HCT116 (cell line): ENCODE measurements at regions not wholly inside any gene's neighbourhood (a gene's known extent, or its start where the extent isn't known, plus 50 kb on each side); places are given as distances from the start of the nearest gene placed in this dataset.

Experiments
- ATAC-seq: fragments of 200-7000 bp; cut with Tn5 transposase; 2 replicates; pipeline ENCODE4 v1.9.1; 2020; ENCODE audit warnings: mild to moderate bottlenecking, moderate library complexity
- BruUV-seq: library from RNA; stranded (reverse); fragments of 400-500 nt; replicated peaks from 2 replicates; lab custom pipeline; 2021; lab: Mats Ljungman, UMichigan
- CTCF ChIA-PET: fragments of 300-600 bp; sonication (Branson Sonifier 250); formaldehyde crosslinking; loops from one replicate; lab custom pipeline; 2021; ENCODE audit warnings: antibody characterized with exemption; lab: Charles Lee
- POLR2A ChIA-PET: fragments of 300-600, 350-600 bp; sonication (Branson Sonifier 250); formaldehyde crosslinking; loops from one replicate; lab custom pipeline; 2021; ENCODE audit warnings: antibody characterized with exemption; lab: Charles Lee
- RAD21 ChIA-PET, 2 experiments: fragments of 300-600 bp; sonication (Branson Sonifier 250); formaldehyde crosslinking; loops; one replicate each; lab custom pipeline; 2023; ENCODE audit warnings: low total read pairs in 2 of 2; ENCODE audit not compliant: uncharacterized antibody in 2 of 2, unreplicated experiment in 2 of 2, low non-redundant PET in 1 of 2; lab: Charles Lee
- DNase-seq: peaks from one replicate; pipeline ENCODE4 v3.0.0-alpha.2; 2010; ENCODE audit warnings: low read depth, low spot score
- H2AFZ ChIP-seq: fragments of 200-600 bp; shearing (Covaris generic), sonication (generic); 2 replicates; pipeline ENCODE4 v1.6.1; 2017; ENCODE audit warnings: low read depth, mixed run types, mixed read lengths, antibody characterized with exemption, low read length; ENCODE audit not compliant: poor library complexity, severe bottlenecking
- H3K27ac ChIP-seq: 2 replicates; pipeline ENCODE4 v1.5.1; 2012; ENCODE audit warnings: low read depth, low read length
- H3K27me3 ChIP-seq: fragments of 200-600 bp; sonication (generic); 2 replicates; pipeline ENCODE4 v1.6.1; 2016; ENCODE audit warnings: mixed run types, low read length, mixed read lengths; ENCODE audit not compliant: insufficient read depth
- H3K36me3 ChIP-seq, 2 experiments: fragments of 200-500 bp in 1 of 2; fragments of 200-600 bp in 1 of 2; sonication (Bioruptor generic) in 1 of 2; sonication (generic) in 1 of 2; 2 replicates each; pipeline versions ENCODE4 v1.5.1 to v1.6.1; 2014 to 2016; ENCODE audit warnings: low read length in 2 of 2, inconsistent platforms in 1 of 2, mixed read lengths in 1 of 2, mixed run types in 1 of 2; ENCODE audit not compliant: insufficient read depth in 2 of 2, control insufficient read depth in 1 of 2
- H3K4me1 ChIP-seq, 2 experiments: fragments of 200-600 bp in 1 of 2; sonication (generic) in 1 of 2; 2 replicates each; pipeline versions ENCODE4 v1.5.1 to v1.6.1; 2012 to 2017; ENCODE audit warnings: low read length in 2 of 2, inconsistent platforms in 1 of 2, mild to moderate bottlenecking in 1 of 2, mixed read lengths in 1 of 2, mixed run types in 1 of 2, moderate library complexity in 1 of 2; ENCODE audit not compliant: insufficient read depth in 2 of 2, control insufficient read depth in 1 of 2
- H3K4me2 ChIP-seq: fragments of 200-600 bp; sonication (generic); 2 replicates; pipeline ENCODE4 v1.6.1; 2017; ENCODE audit warnings: mixed run types, low read length, mixed read lengths
- H3K4me3 ChIP-seq, 2 experiments: fragments of 200-600 bp in 1 of 2; sonication (generic) in 1 of 2; replicated peaks in 1 of 2; 2 replicates each; pipeline ENCODE4 v1.5.1; 2011 to 2016; ENCODE audit warnings: low read length in 2 of 2, control low read depth in 1 of 2, low read depth in 1 of 2, mild to moderate bottlenecking in 1 of 2, mixed read lengths in 1 of 2, mixed run types in 1 of 2
- H3K79me2 ChIP-seq: fragments of 200-600 bp; sonication (generic); 2 replicates; pipeline ENCODE4 v1.6.1; 2017; ENCODE audit warnings: mild to moderate bottlenecking, mixed run types, low read length, moderate library complexity, mixed read lengths; ENCODE audit not compliant: insufficient read depth
- H3K9ac ChIP-seq: fragments of 200-600 bp; sonication (generic); 2 replicates; pipeline ENCODE4 v1.6.1; 2016; ENCODE audit warnings: low read length, mixed read lengths
- H3K9me2 ChIP-seq: fragments of 200-600 bp; sonication (generic), shearing (Covaris generic); 2 replicates; pipeline ENCODE4 v1.6.1; 2017; ENCODE audit warnings: mixed run types, mild to moderate bottlenecking, moderate library complexity; ENCODE audit not compliant: insufficient read depth
- H3K9me3 ChIP-seq, 2 experiments: fragments of 200-500 bp in 1 of 2; fragments of 200-600 bp in 1 of 2; sonication (Bioruptor generic) in 1 of 2; sonication (generic) in 1 of 2; 2 replicates each; pipeline ENCODE4 v1.6.1; 2014 to 2017; ENCODE audit warnings: low read length in 2 of 2, mixed read lengths in 2 of 2, inconsistent platforms in 1 of 2, low read depth in 1 of 2, mild to moderate bottlenecking in 1 of 2, mixed run types in 1 of 2, moderate library complexity in 1 of 2; ENCODE audit not compliant: control insufficient read depth in 1 of 2, insufficient read depth in 1 of 2
- H4K20me1 ChIP-seq: fragments of 200-600 bp; sonication (generic), shearing (Covaris generic); 2 replicates; pipeline ENCODE4 v1.6.1; 2017; ENCODE audit warnings: mixed run types, mild to moderate bottlenecking, moderate library complexity; ENCODE audit not compliant: insufficient read depth
- CEBPB ChIP-seq: IDR thresholded peaks from 2 replicates; pipeline ENCODE4 v1.6.1; 2012; ENCODE audit warnings: low read depth
- CTCF ChIP-seq, 3 experiments: fragments of 200-600 bp in 1 of 3; sonication (generic) in 1 of 3; IDR thresholded peaks in 2 of 3; conservative IDR thresholded peaks in 1 of 3; 2 replicates each; pipeline ENCODE4 v1.5.1; 2012 to 2017; ENCODE audit warnings: low read depth in 2 of 3, low read length in 2 of 3, antibody characterized with exemption in 1 of 3, borderline replicate concordance in 1 of 3, control low read depth in 1 of 3, mild to moderate bottlenecking in 1 of 3, mixed read lengths in 1 of 3, mixed run types in 1 of 3, moderate library complexity in 1 of 3; ENCODE audit not compliant: insufficient read depth in 1 of 3
- EGR1 ChIP-seq: IDR thresholded peaks from 2 replicates; pipeline ENCODE4 v1.6.1; 2012; ENCODE audit warnings: low read depth
- EZH2phosphoT487 ChIP-seq: fragments of 200-600 bp; IDR thresholded peaks from 2 replicates; pipeline ENCODE4 v1.6.1; 2018; ENCODE audit warnings: antibody characterized with exemption, borderline replicate concordance
- FOSL1 ChIP-seq: IDR thresholded peaks from 2 replicates; pipeline ENCODE4 v1.6.1; 2012; ENCODE audit warnings: low read depth
- JUND ChIP-seq: IDR thresholded peaks from 2 replicates; pipeline ENCODE4 v1.6.1; 2012
- POLR2AphosphoS5 ChIP-seq: IDR thresholded peaks from 2 replicates; pipeline ENCODE4 v1.6.1; 2011; ENCODE audit warnings: mild to moderate bottlenecking, low read depth, low read length, moderate library complexity
- TCF7L2 ChIP-seq: IDR thresholded peaks from 2 replicates; pipeline ENCODE4 v1.7.0; 2011; ENCODE audit warnings: borderline replicate concordance, inconsistent platforms; ENCODE audit not compliant: insufficient read depth, insufficient read length; ENCODE audit errors: extremely low read depth
- ZBTB33 ChIP-seq: IDR thresholded peaks from 2 replicates; pipeline ENCODE4 v1.6.1; 2011; ENCODE audit warnings: mild to moderate bottlenecking, low read length, moderate library complexity; ENCODE audit not compliant: insufficient replicate concordance; ENCODE audit errors: extremely low read depth
- intact Hi-C: fragments of 100-400 bp; cut with micrococcal nuclease; formaldehyde crosslinking; loops from 2 replicates; pipeline ENCODE4 v1.10.0; 2022

GRCh38 chr9:78808048-78808447, 511.1 kb downstream of the PSAT1 start:
- Histone ChIP-seq H3K79me2 (no peaks in the 10 kb centered on the region), H3K36me3 (no peaks in the 10 kb centered on the region), H3K4me2 (no peak overlapping the region), H3K27ac (no peak overlapping the region), H2AFZ (no peak overlapping the region), H3K27me3 (no peaks in the 10 kb centered on the region), H3K9me3 (no peaks in the 10 kb centered on the region), H3K4me1 (no peaks in the 10 kb centered on the region), H3K4me3 (no peak overlapping the region), H3K9me2 (no peaks in the 10 kb centered on the region), H3K9ac (no peak overlapping the region), H4K20me1 (no peaks in the 10 kb centered on the region)
- ATAC-seq (no peak), DNase-seq (no peak)
- no TSS peak for BruUV-seq
- ChIA-PET RAD21 (no interaction called here), POLR2A (no interaction called here), CTCF (no interaction called here)
- TF ChIP-seq FOSL1, result no peak
- TF ChIP-seq EGR1, result no peak
- TF ChIP-seq CTCF (IDR thresholded peaks at IDR 0.05 in 2 of 3, conservative IDR thresholded peaks at IDR 0.05 in 1 of 3; ENCODE audit: borderline replicate concordance in 1 of 3, insufficient read depth in 1 of 3, low read depth in 2 of 3, low read length in 2 of 3), result no peak
- TF ChIP-seq TCF7L2, result no peak
- TF ChIP-seq CEBPB, result no peak
- TF ChIP-seq EZH2phosphoT487, result no peak
- TF ChIP-seq POLR2AphosphoS5, result no peak
- TF ChIP-seq JUND, result no peak
- no peak for TF ChIP-seq ZBTB33
- intact Hi-C loops, result no loop called here
